NCI-H226 (cell line): ENCODE measurements at regions not wholly inside any gene's neighbourhood (a gene's known extent, or its start where the extent isn't known, plus 50 kb on each side); places are given as distances from the start of the nearest gene placed in this dataset.
"Not testable (repeated sequence)": the region's sequence is repeated elsewhere in the genome, so short reads cannot be mapped to it uniquely, and the experiment has no call there.

ENCODE experiments used
- DNase-seq: peaks from one replicate; pipeline ENCODE4 v3.0.0-alpha.2; 2015

DNA sequence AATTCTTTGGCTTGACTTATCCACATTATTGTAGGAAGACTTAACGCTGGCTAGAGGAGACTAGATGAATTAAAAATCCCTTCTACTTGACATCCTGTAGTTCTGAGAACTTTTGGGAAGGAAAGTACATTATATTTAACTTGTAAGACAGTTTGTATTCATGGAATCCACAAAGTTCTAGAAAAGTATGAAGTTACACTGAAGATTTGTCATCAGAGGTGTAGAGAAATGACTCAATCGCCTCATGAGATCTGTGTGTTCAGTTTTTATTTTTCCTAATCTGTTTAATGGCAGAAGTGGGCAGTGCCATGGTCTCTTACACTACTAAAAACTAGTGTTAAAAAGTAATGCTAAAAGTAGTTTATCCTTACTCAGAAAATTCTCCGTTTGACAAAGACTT, 89.1 kb upstream of the SMIM30 start:
- DNase-seq = no peak

DNA sequence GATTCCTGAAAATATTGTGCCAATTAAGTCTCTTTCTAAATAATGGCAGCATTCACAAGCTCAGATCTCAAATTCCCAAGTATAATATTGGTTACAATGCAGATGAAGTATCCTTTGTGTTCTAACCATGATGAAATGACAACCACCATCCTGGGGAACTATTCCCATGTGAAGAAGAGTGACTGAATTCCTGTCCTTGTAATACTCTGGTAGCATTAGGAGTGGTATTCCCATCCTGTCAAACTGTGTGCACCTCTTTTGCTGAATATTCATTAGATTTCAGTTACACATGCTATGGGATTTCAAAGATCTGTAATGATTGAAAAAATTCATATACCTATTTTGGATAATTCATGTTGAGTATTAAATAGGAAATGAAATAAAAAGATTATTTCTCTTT, 86.1 kb upstream of the SMIM30 start:
- DNase-seq = no peak

DNA sequence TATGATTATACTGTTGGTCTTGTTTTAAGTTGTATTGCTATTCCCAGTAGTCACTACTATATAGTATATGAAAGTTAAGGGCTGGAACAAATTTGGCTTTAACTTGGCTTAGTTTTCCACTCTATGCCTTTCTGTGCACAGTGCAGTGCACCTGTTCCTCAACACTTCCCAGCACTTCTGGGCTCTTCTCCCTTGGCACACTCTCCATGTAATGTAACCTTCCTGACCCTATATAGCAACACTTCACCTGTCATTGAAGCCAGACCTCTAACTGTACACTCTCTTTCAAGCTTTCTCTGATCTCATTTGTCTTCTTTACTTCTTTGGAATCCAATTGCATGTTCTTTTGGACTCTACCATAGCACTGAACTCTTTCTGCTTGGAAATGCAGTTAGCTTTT, 83.9 kb upstream of the SMIM30 start:
- no peak for DNase-seq

DNA sequence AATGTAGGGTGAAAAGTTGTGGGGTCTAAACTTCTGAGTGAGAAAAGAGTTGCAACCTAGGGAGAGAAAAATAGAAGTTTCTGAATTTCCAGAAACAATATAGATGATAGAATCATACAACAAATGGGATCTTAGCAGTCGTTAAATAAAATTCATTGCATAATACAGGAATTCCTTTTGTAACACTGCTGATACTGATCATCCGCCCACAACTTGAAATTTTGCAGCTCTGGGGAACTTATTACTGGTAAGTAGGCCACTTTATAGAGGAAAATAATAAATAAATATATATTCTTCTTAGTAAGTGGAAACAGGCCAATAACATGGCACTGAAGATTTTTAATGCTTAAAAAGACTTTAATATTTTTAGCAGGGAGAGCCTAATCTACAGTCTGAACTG, 81.9 kb upstream of the SMIM30 start:
- DNase-seq = no peak

DNA sequence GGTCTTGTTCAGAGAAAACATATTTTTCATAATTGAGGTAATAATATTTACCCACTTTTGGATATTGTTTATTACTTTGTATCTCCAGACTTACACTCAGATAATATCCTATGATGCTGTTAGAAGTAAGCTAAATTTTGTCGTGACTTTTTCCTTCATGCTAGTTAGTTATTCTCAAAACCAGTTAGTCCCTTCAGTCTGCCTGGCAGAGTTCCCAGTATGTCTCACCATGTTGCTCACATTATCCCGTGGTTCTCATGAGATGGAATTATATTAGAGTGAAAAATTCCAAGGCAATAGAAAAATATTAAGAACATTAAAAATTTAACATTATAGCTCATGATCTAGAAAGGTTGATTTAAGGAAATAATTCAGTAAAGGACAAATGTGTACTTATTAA, 81.5 kb upstream of the SMIM30 start:
- DNase-seq = peak; percentile 57

DNA sequence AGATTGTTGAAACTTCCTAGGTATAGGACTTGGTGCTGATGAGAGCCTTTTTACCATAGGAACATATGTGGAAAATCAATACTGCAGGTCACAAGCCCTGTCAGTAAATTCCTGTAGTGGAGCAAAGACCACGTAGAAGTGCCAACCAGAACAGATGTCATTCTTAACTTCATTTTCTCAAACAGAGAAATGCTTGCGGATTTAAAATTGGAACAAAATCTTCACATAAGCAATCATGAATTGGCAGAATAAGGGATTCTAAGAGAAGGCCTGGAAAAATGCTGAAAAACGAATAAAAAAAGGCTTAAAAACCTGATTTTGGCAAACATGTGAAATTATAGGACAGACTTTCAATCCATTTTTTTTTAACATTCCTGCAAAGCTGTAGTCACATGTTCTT, 80.8 kb upstream of the SMIM30 start:
- no peak for DNase-seq

DNA sequence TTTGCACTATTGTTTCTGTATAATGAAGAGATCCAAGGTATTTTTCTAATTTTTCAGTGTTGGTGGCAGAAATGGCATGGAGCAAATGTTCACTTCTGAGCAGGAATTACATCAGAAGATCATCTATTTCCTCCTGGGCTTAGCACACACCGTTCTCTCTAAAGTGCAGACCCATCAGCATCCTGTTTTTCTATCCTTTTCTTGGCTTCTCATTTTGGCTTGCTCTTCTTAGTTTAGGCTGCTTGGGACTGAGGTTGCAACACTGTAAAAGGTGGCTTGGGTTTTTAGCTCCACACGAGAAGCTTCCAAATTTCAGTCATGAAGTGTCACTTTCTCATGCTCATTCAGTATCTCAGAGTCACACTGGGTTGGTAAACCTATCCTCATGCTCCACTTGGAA, 79.9 kb upstream of the SMIM30 start:
- no peak for DNase-seq

DNA sequence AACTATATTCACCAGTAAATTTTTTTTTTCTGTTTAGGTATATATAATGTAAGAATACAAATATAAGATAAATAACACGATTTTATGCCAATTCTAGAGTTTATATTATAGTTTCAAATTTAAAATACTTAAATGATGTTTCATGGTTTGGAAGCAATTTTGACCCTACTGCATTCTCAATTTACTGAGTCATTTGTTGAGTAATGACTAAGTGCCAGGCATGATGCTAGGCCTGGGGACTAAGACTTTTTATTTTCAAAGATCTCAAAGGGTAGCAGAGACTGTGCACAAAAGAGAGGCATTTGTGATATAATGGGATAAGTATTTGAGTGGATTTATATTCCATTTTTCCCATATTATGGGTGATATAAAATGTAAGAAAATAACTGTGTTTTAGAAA, 78.9 kb upstream of the SMIM30 start:
- DNase-seq = peak; percentile 37

DNA sequence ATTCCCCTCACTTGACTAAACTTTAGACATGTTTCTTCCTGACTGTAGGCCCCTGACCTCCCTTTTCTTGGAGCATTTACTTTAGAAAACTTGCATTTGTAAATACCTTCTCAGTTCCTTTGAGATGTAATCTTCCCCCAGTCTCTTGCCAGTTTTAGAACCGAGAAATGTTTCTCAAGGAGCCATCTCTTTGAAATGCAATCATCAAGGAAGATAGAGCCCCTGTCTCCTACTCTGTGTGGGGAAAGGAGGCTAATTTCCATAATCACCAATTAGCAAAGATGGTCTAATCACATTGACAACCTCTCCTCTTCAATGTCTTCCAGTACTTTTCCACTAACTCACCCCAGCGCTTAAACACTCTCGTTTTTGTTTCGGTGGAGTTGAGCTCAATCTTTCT, 70.0 kb upstream of the SMIM30 start:
- no peak for DNase-seq

DNA sequence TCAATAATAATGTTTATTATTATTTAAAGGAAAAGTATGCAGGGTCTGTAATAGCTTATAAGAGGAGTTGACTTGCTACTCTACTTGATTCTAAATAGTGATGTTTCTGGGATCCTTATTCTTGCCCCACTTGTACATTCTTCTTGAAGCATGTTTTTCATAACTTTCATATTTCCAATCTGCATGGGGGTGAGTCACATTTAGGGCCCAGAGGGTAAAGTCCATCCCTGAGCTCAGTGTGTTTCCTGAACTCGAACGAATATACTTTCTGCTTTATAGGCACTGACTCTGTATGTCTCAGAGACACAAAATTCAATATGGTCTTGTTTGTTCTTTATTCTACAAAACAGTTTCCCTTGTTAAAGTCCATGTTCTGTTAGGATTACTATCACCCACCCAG, 61.0 kb upstream of the SMIM30 start:
- DNase-seq = no peak

DNA sequence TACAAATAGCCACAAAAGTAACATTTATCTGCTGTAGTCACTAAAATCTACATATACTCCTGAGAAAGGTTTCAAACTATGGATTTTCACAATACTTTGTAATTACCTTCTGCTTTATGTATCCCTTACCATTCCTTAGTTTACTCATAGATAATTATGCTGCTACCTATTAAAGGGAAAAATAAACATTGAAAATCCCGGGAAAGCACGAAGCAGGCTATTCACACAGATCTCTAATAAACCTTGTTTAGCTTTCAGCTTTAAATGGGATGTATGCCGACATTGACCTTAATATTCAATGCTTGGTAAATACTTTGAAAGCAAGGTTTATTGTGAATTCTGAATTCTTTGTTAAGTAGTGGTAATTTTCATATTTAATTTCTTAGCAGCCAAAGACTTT, 58.5 kb upstream of the SMIM30 start:
- DNase-seq = no peak

DNA sequence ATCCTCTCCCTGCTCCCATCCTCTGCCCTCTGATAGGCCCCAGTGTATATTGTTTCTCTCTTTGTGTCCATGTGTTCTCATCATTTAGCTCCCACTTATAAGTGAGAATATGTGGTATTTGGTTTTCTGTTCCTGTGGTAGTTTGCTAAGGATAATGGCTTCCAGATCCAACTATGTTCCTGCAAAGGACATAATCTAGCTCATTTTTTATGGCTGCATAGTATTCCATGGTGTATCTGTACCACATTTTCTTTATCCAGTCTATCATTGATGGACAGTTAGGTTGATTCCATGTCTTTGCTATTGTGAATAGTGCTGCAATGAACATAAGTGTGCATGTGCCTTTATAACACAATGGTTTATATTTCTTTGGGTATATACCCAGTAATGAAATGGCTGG, 57.8 kb upstream of the SMIM30 start:
- not testable (repeated sequence) for DNase-seq

DNA sequence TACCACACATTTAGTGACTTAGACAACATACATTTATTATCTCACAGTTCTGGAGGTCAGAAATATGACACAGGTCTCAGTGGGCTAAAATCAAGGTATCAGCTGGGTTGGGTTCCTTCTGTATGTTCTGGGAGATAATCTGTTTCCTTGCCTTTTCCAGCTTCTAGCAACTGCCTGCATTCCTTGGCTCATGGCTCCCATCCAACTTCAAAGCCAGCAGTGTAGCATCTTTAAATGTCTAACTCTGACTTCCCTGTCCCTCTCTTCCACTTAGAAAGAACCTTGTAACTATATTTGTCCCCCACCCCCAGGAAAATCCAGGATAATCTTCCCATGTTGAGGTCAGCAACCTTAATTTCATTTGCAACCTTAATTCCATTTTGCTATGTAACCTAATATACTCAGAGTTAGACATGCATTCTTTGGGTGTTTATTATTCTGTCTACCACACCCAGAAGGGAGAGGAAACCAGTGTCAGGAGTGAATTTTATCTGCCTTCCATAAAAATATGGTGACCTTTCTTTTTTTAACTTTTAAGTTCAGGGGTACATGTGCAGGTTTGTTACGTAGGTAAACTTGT, 57.3 kb upstream of the SMIM30 start:
- no peak for DNase-seq

DNA sequence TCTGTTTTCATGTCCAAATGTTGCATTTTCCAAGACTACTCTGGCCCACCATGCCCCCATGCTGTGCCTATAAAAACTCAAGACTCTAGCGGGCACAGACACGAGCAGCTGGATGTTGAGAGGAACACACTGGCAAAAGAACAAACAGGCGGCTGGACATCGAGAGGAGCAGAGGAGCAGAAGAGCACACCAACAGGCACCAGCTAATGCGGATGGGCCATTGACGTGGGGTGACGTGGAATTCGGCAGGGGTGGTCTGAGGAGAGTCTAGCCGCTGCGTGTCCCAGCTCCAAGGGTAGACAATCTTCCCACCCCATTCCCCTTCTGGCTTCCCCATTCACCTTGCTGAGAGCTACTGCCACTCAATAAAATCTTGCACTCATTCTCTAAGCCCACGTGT, 54.4 kb upstream of the SMIM30 start:
- DNase-seq = no peak

DNA sequence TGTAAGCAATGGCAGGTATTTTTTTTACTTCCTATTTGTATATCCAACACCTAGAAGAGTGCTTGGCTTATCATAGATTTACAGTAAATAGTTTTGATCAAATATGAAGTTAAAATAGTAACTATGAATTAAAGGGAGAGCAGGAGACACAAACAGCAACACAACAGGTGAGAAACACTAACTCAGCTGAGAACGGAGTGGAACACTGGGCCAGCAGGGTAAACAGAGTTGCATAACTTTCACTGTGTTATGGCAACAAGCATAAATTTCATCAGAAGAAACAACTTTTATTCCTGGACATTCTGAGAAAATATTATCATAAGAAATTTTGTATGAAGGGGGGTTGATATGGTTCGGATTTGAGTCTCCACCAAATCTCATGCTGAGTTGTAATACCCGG, 52.2 kb upstream of the SMIM30 start:
- DNase-seq = no peak
